Stimulated activated CD4-positive, alpha-beta T cell treated with anti-CD3 and anti-CD28 coated beads, Interleukin-1b, Interleukin-23, amount 100 ng/mL, for 4 hours (primary cell): ENCODE measurements at regions not wholly inside any gene's neighbourhood (a gene's known extent, or its start where the extent isn't known, plus 50 kb on each side); places are given as distances from the start of the nearest gene placed in this dataset.
"Not testable (repeated sequence)": the region's sequence is repeated elsewhere in the genome, so short reads cannot be mapped to it uniquely, and the experiment has no call there.

Experiments used
- DNase-seq, 2 donors: peaks; one replicate each; pipeline ENCODE4 v3.0.0-alpha.2; 2020; ENCODE audit warnings: low read depth in 2 of 2

DNA sequence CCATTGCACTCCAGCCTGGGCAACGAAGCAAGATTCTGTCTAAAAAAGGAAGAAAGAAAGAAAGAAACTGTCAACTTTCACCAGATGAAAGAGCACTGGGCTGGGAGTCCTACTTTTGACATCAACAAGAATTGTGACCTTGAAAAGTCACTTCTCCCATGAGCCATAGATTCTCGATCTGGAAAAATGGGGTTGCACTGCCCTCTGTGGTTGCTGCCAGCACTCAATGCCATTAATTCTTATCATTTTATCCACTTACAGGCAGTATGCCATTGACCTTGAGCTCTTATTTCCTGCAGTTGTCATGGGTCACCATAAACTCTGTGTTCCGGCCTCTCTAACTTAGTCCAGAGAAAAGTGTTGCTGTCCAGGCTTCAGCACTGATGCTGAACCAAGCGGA is 137.2 kb downstream of the NOC3L start:
- DNase-seq = no peak

DNA sequence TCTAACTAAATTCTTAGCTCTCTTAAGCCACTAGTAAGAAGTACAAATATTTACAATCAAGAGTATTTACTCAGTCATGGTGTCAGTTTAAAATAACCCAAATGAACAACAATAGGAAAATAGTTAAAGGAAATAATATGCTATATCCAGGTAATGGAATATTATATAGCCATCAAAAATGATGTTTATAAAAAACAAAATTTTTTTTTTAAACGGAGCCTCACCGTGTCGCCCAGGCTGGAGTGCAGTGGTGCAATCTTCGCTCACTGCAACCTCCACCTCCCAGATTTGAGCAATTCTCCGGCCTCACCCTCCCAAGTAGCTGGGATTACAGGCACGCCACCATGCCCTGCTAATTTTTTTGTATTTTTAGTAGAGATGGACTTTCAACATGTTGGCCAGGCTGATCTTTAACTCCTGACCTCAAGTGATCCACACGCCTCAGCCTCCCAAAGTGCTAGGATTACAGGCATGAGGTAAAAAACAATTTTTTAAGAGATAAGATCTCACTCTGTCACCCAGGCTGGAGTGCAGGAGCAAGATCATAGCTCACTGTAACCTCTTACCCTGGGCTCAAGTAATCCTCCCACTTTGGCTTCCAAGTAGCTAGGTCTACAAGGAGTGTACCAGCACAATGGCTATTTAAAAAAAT is 132.5 kb downstream of the NOC3L start:
- no peak for DNase-seq

DNA sequence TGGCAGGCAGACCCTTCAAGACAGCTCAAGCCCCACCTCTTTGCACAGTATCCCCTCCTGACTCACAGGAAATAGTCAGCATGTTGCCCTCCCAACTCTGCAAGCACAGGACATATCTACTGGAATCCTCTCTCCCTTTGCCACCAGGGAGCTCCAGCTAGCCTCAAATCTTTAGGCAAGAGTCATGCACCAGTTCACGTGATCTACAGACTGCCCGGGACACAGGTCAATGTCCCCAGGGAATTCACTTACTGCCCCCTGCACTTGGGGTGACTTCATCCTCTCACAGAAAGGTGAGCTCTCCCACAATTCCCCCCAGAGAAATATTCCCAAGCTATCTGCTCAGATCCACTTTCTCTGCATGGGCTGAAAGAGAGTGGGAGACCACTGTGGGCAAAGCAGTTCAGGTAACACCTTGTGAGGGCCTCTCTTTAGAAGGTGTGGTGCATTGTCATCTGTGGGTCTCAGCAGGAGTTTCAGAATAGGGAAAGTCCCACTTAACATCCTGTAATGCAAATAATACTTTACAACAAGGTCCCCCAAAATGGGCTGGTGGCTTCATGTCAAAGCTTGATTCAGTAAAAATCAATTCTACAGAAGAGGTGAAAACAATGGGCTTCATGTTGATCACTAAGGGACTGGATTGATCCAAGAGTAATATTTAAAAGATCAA is 129.9 kb downstream of the NOC3L start:
- no peak for DNase-seq

DNA sequence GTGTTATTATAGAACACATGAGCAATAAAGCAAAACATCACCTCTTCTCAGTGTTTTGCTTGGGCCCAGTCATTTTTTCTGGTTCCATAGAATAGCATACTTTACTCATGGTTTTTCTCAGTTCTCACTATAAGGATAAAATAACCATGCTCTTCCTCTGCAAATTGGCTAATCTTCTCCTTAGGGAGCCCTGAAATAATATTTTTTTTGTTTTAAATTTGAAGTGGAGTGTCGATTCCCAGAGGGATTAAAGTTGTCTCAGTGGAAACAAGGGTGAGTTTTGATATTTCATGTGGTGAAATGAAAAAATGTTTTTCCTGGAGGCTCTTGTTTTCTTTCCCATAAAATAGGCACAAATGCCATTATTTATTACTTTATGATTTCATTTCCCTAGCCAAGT is 127.3 kb downstream of the NOC3L start:
- DNase-seq = no peak

- no peak for DNase-seq
These were observed 124.6 kb downstream of the NOC3L start for GRCh38 chr10:94238006-94238617.

- no peak for DNase-seq
These were observed 123.0 kb downstream of the NOC3L start for GRCh38 chr10:94239696-94240095.

GRCh38 chr10:94240491-94240890 is 122.2 kb downstream of the NOC3L start:
- no peak for DNase-seq

- DNase-seq = no peak
These were observed 121.8 kb downstream of the NOC3L start for GRCh38 chr10:94240901-94241300.

GRCh38 chr10:94251098-94251497 is 111.6 kb downstream of the NOC3L start:
- DNase-seq = no peak

- DNase-seq = no peak
These were observed 111.2 kb downstream of the NOC3L start for GRCh38 chr10:94251568-94251967.

DNA sequence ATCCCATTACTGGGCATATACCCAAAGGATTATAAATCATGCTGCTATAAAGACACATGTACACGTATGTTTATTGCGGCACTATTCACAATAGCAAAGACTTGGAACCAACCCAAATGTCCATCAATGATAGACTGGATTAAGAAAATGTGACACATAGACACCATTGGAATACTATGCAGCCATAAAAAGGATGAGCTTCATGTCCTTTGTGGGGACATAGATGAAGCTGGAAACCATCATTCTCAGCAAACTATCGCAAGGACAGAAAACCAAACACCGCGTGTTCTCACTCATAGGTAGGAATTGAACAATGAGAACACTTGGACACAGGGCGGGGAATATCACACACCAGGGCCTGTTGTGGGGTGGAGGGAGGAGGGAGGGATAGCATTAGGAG is 105.3 kb downstream of the NOC3L start:
- DNase-seq = not testable (repeated sequence)

DNA sequence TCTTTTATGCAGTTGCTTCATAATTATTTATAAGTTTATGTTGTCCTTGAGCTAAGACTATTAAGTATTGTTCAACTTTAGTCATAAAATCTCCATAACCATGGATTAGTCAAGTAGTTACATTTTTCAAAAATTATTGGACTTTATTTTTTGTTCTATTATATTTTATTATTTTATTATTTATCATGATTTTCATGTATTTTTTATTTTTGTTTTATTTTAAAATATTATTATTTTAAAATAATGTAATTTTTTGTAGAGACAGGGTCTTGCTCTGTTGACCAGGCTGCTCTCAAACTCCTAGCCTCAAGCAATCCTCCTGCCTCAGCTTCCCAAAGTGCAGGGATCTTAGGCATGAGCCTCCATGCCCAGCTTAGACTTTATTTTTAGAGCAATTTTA is 102.3 kb downstream of the NOC3L start:
- DNase-seq = no peak

- no peak for DNase-seq
These were observed 98.7 kb downstream of the NOC3L start for GRCh38 chr10:94264085-94264484.

GRCh38 chr10:94266091-94266490 is 96.6 kb downstream of the NOC3L start:
- DNase-seq = no peak

DNA sequence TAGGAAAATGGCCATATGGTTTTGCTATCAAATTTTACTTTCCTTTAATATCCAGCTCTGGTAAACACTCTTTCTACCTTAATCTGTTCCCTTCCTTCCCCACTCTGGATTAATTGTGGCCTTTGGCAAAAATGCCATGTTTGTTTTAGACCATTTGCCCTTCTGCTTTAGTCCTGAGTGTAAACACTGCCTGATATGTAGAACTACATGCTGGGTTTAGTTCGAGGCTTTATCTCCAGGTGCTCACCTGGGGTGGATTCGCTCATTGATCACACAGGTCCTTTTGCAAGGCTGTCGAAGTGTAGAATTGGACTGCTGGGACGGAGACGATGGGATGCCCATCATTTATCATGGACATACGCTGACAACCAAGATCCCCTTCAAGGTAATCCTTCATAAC is 94.1 kb downstream of the NOC3L start:
- DNase-seq = no peak

DNA sequence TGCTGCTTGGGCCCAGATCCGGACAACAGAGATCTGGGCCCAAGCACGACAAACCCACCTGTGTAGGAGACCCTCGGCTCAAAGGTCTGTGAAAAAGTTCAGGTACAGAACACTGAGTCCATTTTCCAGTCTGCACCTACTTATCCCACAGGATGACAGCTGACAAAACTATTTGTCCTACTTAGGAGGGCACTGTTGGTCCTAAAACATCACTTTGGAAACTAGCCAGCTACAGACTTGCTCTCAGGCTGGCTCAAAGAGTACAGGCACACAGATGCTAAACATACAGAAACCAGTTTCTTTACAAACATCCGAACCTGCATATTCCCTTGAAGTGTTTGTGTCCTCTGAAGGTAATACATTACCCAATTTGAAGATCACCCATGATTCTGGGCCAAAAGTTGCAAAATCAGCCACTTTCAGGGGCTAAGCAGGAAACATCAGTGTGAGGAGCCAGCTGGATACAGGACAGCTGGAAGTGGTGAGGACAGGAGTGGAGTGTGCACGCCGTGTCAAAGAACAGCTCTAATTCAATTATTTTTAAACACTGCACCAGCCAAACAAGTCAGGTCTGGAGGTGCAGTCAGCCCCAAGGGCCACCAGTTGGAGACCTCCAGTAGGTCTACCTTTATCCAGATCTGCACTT is 88.5 kb downstream of the NOC3L start:
- no peak for DNase-seq

GRCh38 chr10:94276140-94276539 is 86.6 kb downstream of the NOC3L start:
- no peak for DNase-seq

DNA sequence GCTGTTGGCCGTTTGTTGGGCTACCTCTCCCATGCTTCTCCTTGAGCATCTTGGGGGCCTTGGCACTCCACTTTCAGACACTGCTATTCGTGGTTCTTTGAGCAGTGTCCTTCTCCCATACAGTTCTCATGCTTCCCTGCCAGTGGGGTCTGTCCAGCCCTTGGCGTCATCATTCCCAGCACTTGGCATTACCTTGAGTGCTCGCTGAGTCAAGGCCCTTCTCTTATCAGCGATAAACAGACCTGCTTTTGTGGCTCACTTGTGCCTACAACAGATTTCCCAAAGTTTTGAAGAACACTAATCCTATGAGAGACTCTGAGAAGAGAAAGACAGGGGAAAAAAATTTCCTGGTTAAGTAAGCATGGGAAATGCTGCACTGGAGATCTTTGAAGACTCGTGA is 85.3 kb downstream of the NOC3L start:
- no peak for DNase-seq

DNA sequence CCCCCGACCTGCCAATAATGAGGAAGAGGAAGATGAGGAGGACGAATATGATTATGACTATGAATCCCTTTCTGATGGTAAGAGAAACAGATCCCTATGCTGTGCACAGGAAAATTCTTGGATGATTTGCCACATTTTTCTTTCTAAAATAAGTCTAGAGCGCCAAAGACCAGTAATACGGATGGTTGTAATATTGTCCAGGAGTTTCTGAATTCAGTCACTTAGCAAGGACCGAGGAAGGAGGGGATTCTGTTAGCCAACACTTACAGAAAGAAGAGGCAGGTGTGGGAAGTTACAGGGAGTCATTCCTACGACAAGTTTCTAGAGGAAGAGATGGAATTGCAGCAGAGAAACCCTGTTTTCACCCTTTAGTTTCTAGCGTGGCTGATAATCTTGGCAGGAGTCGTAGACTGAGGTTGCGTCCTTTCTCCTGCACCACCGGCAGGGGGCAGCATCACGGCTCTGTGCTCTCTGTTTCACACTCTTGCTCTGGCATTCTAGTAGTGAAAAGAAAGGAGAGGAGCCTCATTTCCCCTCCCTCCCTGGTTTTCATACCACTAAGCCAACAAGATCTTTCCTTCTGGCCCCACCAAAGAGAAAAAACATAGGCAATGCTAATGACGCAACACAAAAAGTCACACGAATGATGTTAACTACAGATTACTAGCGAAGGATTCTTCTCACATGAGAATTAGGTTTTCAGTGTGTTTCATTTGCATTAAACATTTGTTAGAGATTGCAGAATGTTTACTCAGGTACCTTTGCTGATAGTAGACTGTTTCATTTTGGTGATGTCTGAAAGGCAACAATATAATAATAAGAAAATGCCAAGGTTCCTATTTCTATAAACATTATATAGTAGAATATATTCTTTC is 82.7 kb downstream of the NOC3L start:
- peak; percentile 34 to 55 for DNase-seq

DNA sequence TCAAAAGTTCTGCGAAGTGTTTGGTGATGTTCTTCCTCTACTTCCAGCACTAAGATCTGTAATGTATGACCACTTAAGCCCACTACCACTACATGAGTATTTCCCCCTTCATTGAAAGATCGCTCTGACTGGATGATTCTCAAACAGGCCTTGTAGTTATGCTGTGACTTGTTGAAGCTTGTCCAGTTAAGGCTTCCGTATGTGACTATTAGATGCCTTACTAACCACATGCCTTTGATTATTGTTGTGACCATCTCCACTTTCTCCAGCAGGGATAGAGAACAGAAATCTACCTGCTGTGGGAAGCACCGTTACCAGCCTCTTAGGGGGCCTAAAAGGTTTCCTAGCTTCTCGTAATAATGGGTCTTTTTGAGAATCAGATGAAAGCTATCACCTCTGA is 81.1 kb downstream of the NOC3L start:
- DNase-seq = no peak

GRCh38 chr10:94282369-94282768 is 80.4 kb downstream of the NOC3L start:
- DNase-seq = no peak
